Uterus (tissue), 2 donors: ENCODE measurements at regions not wholly inside any gene's neighbourhood (a gene's known extent, or its start where the extent isn't known, plus 50 kb on each side); places are given as distances from the start of the nearest gene placed in this dataset.

Source experiments
- POLR2A ChIP-seq, 2 donors: fragments of 450-650 bp; IDR thresholded peaks; one replicate each; pipeline ENCODE4 v1.6.1; 2016; ENCODE audit warnings: antibody characterized with exemption in 2 of 2, mild to moderate bottlenecking in 1 of 2, moderate library complexity in 1 of 2
- TF ChIP-seq, protein P1 (sequence below), 4 experiments: fragments of 200-600 bp in 2 of 4; fragments of 450-650 bp in 2 of 4; sonication (generic) in 2 of 4; IDR thresholded peaks; one replicate each; pipeline ENCODE4 v1.5.1; 2016 to 2019; ENCODE audit warnings: antibody characterized with exemption in 4 of 4, mild to moderate bottlenecking in 2 of 4, moderate library complexity in 1 of 4

DNA sequence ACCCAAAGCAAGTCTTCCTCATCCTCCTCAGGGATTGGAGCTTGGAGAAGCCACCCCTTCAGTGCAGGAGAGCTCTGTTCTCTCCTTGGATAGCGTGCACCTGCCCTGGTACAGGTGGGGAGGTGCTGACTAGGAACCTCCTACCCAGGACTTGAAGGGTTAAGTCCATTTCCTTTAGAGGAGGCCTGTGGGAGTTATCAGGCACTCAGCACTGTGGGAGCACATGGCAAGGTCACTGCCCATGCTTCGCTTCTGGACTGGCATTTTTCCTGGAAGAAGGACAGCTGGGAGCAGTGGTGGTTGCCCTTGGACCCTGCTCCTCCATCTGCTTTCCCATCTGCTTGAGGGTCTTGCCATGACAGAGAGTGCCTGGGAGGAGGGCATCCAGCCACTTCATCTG, 142.8 kb downstream of the CXCL12 start:
- TF ChIP-seq, protein P1, sequence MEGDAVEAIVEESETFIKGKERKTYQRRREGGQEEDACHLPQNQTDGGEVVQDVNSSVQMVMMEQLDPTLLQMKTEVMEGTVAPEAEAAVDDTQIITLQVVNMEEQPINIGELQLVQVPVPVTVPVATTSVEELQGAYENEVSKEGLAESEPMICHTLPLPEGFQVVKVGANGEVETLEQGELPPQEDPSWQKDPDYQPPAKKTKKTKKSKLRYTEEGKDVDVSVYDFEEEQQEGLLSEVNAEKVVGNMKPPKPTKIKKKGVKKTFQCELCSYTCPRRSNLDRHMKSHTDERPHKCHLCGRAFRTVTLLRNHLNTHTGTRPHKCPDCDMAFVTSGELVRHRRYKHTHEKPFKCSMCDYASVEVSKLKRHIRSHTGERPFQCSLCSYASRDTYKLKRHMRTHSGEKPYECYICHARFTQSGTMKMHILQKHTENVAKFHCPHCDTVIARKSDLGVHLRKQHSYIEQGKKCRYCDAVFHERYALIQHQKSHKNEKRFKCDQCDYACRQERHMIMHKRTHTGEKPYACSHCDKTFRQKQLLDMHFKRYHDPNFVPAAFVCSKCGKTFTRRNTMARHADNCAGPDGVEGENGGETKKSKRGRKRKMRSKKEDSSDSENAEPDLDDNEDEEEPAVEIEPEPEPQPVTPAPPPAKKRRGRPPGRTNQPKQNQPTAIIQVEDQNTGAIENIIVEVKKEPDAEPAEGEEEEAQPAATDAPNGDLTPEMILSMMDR (IDR thresholded peaks at IDR 0.05) = no peak
- no peak for TF ChIP-seq POLR2A (IDR thresholded peaks at IDR 0.05)
